BE2C (cell line): ENCODE measurements at regions not wholly inside any gene's neighbourhood (a gene's known extent, or its start where the extent isn't known, plus 50 kb on each side); places are given as distances from the start of the nearest gene placed in this dataset.

Experiments used
- DNase-seq: peaks from one replicate; pipeline ENCODE4 v3.0.0-alpha.2; 2020
- H3K27me3 ChIP-seq: fragments of 250-450 bp; sonication (Bioruptor Pico); 2 replicates; pipeline ENCODE4 v1.5.1; 2020; ENCODE audit warnings: mild to moderate bottlenecking
- H3K36me3 ChIP-seq: fragments of 250-450 bp; sonication (Bioruptor Pico); 2 replicates; pipeline ENCODE4 v1.5.1; 2020; ENCODE audit warnings: mild to moderate bottlenecking
- H3K4me1 ChIP-seq: fragments of 250-450 bp; sonication (Bioruptor Pico); 2 replicates; pipeline ENCODE4 v1.5.1; 2020
- H3K4me3 ChIP-seq: 2 replicates; pipeline ENCODE4 v1.5.1; 2011; ENCODE audit warnings: low read depth, low read length
- H3K9me3 ChIP-seq: fragments of 250-450 bp; sonication (Bioruptor Pico); 2 replicates; pipeline ENCODE4 v1.5.1; 2020
- CTCF ChIP-seq: IDR thresholded peaks from 2 replicates; pipeline ENCODE4 v1.5.1; 2012; ENCODE audit warnings: mild to moderate bottlenecking, low read depth, low read length

- DNase-seq = no peak
- H3K27me3 ChIP-seq = no peaks in the 10 kb centered on the region
- H3K9me3 ChIP-seq = no peaks in the 10 kb centered on the region
- no peaks in the 10 kb centered on the region for H3K36me3 ChIP-seq
- H3K4me3 ChIP-seq = no peak overlapping the region
- no peak for TF ChIP-seq CTCF
- no peaks in the 10 kb centered on the region for H3K4me1 ChIP-seq
Observed at GRCh38 chr16:5448798-5449197, 351.2 kb upstream of the EEF2KMT start.

GRCh38 chr16:5447734-5448133 is 350.1 kb upstream of the EEF2KMT start:
- H3K4me1 ChIP-seq = no peaks in the 10 kb centered on the region
- TF ChIP-seq CTCF = no peak
- DNase-seq = no peak
- no peaks in the 10 kb centered on the region for H3K36me3 ChIP-seq
- no peaks in the 10 kb centered on the region for H3K27me3 ChIP-seq
- H3K4me3 ChIP-seq = no peak overlapping the region
- H3K9me3 ChIP-seq = no peaks in the 10 kb centered on the region

- no peaks in the 10 kb centered on the region for H3K36me3 ChIP-seq
- TF ChIP-seq CTCF = no peak
- no peak overlapping the region for H3K4me3 ChIP-seq
- no peaks in the 10 kb centered on the region for H3K9me3 ChIP-seq
- H3K27me3 ChIP-seq = no peaks in the 10 kb centered on the region
- H3K4me1 ChIP-seq = no peaks in the 10 kb centered on the region
- DNase-seq = no peak
Observed at GRCh38 chr16:5446623-5447240, 349.1 kb upstream of the EEF2KMT start.

- no peak for DNase-seq
- no peaks in the 10 kb centered on the region for H3K4me1 ChIP-seq
- H3K36me3 ChIP-seq = no peaks in the 10 kb centered on the region
- no peaks in the 10 kb centered on the region for H3K27me3 ChIP-seq
- H3K9me3 ChIP-seq = no peaks in the 10 kb centered on the region
- TF ChIP-seq CTCF = no peak
- H3K4me3 ChIP-seq = no peak overlapping the region
Observed at GRCh38 chr16:5444189-5444588, 346.6 kb upstream of the EEF2KMT start.

GRCh38 chr16:5442986-5443385 is 345.4 kb upstream of the EEF2KMT start:
- Histone ChIP-seq H3K36me3 (no peaks in the 10 kb centered on the region), H3K27me3 (no peaks in the 10 kb centered on the region), H3K9me3 (no peaks in the 10 kb centered on the region), H3K4me1 (no peaks in the 10 kb centered on the region), H3K4me3 (no peak overlapping the region)
- no peak for TF ChIP-seq CTCF
- DNase-seq = no peak

- no peak for DNase-seq
- Histone ChIP-seq H3K9me3 (no peaks in the 10 kb centered on the region), H3K36me3 (no peaks in the 10 kb centered on the region), H3K27me3 (no peaks in the 10 kb centered on the region), H3K4me1 (no peaks in the 10 kb centered on the region), H3K4me3 (no peak overlapping the region)
- no peak for TF ChIP-seq CTCF
Observed at GRCh38 chr16:5442054-5442453, 344.5 kb upstream of the EEF2KMT start.
